Neural crest cell (in vitro differentiated cells): ENCODE measurements at regions not wholly inside any gene's neighbourhood (a gene's known extent, or its start where the extent isn't known, plus 50 kb on each side); places are given as distances from the start of the nearest gene placed in this dataset.

Experiments used
- DNase-seq: peaks from one replicate; pipeline ENCODE4 v3.0.0; 2021; ENCODE audit warnings: low read depth, mixed read lengths, low spot score
- H3K27ac Mint-ChIP-seq: one replicate; pipeline ENCODE4 v1.8.0; 2021; ENCODE audit warnings: mild to moderate bottlenecking, mixed read lengths; ENCODE audit not compliant: unreplicated experiment
- H3K27me3 Mint-ChIP-seq: 2 replicates; pipeline ENCODE4 v1.8.0; 2021; ENCODE audit warnings: low read depth, mild to moderate bottlenecking, mixed read lengths
- H3K36me3 Mint-ChIP-seq: 2 replicates; pipeline ENCODE4 v1.8.0; 2021; ENCODE audit warnings: low read depth, mild to moderate bottlenecking, mixed read lengths
- H3K4me1 Mint-ChIP-seq: 2 replicates; pipeline ENCODE4 v1.8.0; 2021; ENCODE audit warnings: mixed read lengths
- H3K4me3 Mint-ChIP-seq: one replicate; pipeline ENCODE4 v1.8.0; 2021; ENCODE audit warnings: mild to moderate bottlenecking, mixed read lengths
- H3K9me3 Mint-ChIP-seq: 2 replicates; pipeline ENCODE4 v1.8.0; 2021; ENCODE audit warnings: mixed read lengths
- TF ChIP-seq, protein P1 (sequence below): fragments of 200-600 bp; sonication (generic); conservative IDR thresholded peaks from 2 replicates; pipeline ENCODE4 v1.5.0; 2021; ENCODE audit warnings: antibody characterized with exemption, mild to moderate bottlenecking

DNA sequence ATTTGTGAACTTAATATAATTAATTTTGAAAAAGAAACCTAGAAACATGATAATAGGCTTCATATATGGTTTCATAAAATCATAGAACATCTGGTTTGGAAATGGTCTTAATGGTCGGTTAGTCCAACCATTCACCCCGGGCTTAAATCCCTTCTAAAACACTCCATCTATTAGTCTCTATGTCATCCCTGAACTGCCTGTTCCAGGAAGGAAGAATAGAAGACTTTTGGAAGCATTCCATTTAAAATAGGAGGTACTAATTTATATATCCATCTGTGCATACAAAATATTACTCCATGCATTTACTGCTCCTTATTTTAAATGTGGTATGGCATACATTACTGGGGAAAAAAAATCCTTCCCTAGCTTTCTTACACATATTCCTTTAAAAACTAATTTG is 262.2 kb upstream of the DDX53 start:
- H3K27me3 Mint-ChIP-seq: no peaks in the 10 kb centered on the region
- H3K4me3 Mint-ChIP-seq: no peak overlapping the region
- H3K4me1 Mint-ChIP-seq: no peaks in the 10 kb centered on the region
- TF ChIP-seq, protein P1, sequence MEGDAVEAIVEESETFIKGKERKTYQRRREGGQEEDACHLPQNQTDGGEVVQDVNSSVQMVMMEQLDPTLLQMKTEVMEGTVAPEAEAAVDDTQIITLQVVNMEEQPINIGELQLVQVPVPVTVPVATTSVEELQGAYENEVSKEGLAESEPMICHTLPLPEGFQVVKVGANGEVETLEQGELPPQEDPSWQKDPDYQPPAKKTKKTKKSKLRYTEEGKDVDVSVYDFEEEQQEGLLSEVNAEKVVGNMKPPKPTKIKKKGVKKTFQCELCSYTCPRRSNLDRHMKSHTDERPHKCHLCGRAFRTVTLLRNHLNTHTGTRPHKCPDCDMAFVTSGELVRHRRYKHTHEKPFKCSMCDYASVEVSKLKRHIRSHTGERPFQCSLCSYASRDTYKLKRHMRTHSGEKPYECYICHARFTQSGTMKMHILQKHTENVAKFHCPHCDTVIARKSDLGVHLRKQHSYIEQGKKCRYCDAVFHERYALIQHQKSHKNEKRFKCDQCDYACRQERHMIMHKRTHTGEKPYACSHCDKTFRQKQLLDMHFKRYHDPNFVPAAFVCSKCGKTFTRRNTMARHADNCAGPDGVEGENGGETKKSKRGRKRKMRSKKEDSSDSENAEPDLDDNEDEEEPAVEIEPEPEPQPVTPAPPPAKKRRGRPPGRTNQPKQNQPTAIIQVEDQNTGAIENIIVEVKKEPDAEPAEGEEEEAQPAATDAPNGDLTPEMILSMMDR: no peak
- no peaks in the 10 kb centered on the region for H3K9me3 Mint-ChIP-seq
- DNase-seq: no peak
- no peaks in the 10 kb centered on the region for H3K36me3 Mint-ChIP-seq
- no peak overlapping the region for H3K27ac Mint-ChIP-seq

DNA sequence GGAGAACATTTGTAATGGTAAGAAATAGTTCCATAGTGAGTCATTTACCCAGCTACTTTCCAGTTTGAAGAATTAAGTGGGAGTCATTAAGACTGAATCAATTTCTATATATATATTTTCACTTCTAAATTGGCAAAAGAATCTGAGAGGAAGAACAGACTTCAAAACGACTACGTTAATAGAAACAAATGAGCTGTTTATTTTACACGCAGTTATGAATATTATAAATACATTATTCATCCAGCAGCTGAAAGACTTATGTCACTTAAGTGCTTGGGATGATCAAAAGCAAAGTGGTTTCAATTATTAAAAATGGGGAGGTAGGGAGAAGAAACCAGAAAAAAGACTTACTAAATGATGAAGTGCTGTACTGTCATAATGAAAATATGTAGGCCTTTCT is 260.5 kb upstream of the DDX53 start:
- TF ChIP-seq, protein P1: no peak
- Mint-ChIP-seq H3K36me3 (no peaks in the 10 kb centered on the region), H3K4me1 (no peaks in the 10 kb centered on the region), H3K27me3 (no peaks in the 10 kb centered on the region), H3K4me3 (no peak overlapping the region), H3K27ac (no peak overlapping the region), H3K9me3 (no peaks in the 10 kb centered on the region)
- DNase-seq: no peak

DNA sequence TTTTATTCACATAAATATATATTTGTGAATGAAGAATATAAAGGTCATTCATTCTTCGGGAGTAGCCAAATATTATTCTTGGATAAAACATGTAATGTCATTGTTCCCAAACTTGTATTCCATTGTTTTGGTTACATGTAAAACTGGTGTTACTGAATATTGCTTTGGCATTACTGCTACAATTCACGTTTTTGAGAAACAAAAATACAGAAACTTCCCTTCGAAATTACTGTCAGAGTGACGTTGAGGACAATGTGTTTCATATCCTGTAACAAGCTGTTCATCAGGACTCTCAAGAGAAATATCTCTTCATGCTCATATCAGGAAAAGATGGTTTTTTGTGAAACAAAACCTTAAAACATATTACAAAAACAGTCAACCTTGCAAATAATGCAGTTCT is 258.9 kb upstream of the DDX53 start:
- no peak for DNase-seq
- H3K4me3 Mint-ChIP-seq: no peak overlapping the region
- no peak overlapping the region for H3K27ac Mint-ChIP-seq
- no peaks in the 10 kb centered on the region for H3K27me3 Mint-ChIP-seq
- no peaks in the 10 kb centered on the region for H3K9me3 Mint-ChIP-seq
- TF ChIP-seq, protein P1: no peak
- no peaks in the 10 kb centered on the region for H3K36me3 Mint-ChIP-seq
- no peaks in the 10 kb centered on the region for H3K4me1 Mint-ChIP-seq

DNA sequence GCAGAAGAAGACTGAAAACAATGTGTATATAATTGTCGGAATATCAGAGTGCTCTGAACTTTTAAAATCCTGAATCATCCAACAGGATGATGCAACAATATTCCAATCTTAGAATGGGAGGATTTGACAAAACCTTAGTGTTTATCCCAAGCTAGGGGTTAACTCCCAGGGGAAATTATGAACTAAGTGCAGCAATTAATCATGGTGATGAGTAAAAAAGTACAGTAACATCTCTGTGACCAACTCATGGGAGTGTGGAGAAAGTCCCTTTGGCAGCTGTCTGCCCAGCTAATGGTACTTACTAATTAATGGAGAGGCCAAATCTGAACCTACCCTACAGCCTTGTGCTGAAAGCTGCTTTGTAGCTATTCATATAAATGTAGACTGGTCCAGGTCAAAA is 257.6 kb upstream of the DDX53 start:
- H3K9me3 Mint-ChIP-seq: no peaks in the 10 kb centered on the region
- no peaks in the 10 kb centered on the region for H3K36me3 Mint-ChIP-seq
- no peaks in the 10 kb centered on the region for H3K4me1 Mint-ChIP-seq

DNA sequence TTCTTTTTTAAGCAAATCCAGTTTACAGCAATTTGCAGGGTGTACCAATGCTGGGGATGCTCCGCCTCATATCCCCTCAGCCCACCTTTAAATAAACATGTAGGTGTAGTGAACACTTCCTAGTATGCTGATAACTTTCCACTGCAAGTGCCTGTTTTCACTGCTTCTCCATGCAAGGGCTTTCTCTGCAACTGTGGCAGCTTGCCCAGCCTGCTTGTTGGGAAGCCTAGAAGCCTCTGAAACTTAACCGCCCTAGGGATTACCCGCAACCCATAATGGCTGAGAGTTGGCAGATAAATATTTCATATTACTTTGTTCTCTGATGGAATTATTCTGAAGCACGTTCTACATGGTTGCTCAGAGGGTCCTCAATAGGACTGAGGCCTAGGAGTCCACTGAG is 253.7 kb upstream of the DDX53 start:
- Mint-ChIP-seq H3K4me1 (no peaks in the 10 kb centered on the region), H3K36me3 (no peaks in the 10 kb centered on the region), H3K9me3 (no peaks in the 10 kb centered on the region), H3K4me3 (no peak overlapping the region), H3K27ac (no peak overlapping the region), H3K27me3 (no peaks in the 10 kb centered on the region)
- no peak for DNase-seq
- TF ChIP-seq, protein P1: no peak

More for the DNA sequence above, 257.6 kb upstream of the DDX53 start:
- Mint-ChIP-seq H3K27ac (no peak overlapping the region), H3K27me3 (no peaks in the 10 kb centered on the region), H3K4me3 (no peak overlapping the region)
- no peak for DNase-seq
- TF ChIP-seq, protein P1: no peak
